A673 (cell line): ENCODE measurements at regions not wholly inside any gene's neighbourhood (a gene's known extent, or its start where the extent isn't known, plus 50 kb on each side); places are given as distances from the start of the nearest gene placed in this dataset.

ENCODE experiments used
- EZH2 ChIP-seq: fragments of 200-600 bp; sonication (generic); IDR thresholded peaks from 2 replicates; pipeline ENCODE4 v1.6.1; 2017; ENCODE audit warnings: borderline replicate concordance, low read depth, mild to moderate bottlenecking, mixed read lengths, antibody characterized with exemption, low read length; ENCODE audit not compliant: poor library complexity, severe bottlenecking
- TF ChIP-seq, protein P1 (sequence below): fragments of 300-800, 200-600 bp; sonication (generic); conservative IDR thresholded peaks from 2 replicates; pipeline ENCODE4 v1.5.1; 2017; ENCODE audit warnings: low read depth, mild to moderate bottlenecking, antibody characterized with exemption, low read length, moderate library complexity, mixed read lengths

DNA sequence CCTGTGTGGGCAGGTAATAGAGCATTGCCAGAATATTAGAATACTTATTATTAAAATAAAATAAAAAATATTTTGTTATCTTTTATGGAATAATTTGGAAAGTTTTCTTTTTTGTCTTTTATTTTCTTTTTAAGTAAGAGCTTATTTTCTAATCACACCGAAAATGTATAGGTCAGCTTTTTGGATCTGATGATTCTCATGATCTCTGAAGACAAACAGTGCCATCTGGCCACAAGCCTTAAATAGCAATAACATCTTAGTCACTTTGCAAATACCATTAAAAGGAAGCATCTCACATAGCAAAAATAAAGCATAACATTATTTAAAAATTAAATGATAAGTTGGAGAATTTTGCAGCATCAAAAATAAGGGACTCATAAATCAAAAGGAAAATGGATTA is 213.8 kb downstream of the PLA2G4A start:
- TF ChIP-seq, protein P1, sequence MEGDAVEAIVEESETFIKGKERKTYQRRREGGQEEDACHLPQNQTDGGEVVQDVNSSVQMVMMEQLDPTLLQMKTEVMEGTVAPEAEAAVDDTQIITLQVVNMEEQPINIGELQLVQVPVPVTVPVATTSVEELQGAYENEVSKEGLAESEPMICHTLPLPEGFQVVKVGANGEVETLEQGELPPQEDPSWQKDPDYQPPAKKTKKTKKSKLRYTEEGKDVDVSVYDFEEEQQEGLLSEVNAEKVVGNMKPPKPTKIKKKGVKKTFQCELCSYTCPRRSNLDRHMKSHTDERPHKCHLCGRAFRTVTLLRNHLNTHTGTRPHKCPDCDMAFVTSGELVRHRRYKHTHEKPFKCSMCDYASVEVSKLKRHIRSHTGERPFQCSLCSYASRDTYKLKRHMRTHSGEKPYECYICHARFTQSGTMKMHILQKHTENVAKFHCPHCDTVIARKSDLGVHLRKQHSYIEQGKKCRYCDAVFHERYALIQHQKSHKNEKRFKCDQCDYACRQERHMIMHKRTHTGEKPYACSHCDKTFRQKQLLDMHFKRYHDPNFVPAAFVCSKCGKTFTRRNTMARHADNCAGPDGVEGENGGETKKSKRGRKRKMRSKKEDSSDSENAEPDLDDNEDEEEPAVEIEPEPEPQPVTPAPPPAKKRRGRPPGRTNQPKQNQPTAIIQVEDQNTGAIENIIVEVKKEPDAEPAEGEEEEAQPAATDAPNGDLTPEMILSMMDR, result no peak
- no peak for TF ChIP-seq EZH2
